ENCODE measurements at regions not wholly inside any gene's neighbourhood (a gene's known extent, or its start where the extent isn't known, plus 50 kb on each side); places are given as distances from the start of the nearest gene placed in this dataset.
"Not testable (repeated sequence)": the region's sequence is repeated elsewhere in the genome, so short reads cannot be mapped to it uniquely, and the experiment has no call there.

DNA sequence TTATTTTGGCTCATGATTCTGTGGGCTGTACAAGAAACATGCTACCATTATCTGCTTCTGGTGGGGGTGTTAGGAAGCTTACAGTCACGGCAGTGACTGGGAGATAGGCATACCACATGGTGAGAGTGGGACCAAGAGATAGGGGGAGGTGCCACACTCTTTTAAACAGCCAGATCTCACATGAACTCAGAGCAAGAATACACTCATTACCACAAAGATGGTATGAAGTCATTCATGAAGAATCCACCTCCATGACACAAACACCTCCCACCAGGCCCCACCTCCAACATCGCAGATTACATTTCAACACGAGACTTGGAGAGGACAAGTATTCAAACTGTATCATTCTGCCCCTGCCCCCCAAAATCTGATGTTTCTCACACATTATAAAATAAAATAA is 2396.7 kb downstream of the PCDH7 start:
- ChIA-PET CTCF (no interaction called here), POLR2A (no interaction called here)
- DNase-seq, result no peak
- Histone ChIP-seq H3K36me3 (ENCODE audit: control insufficient read depth in 4 of 4, insufficient read depth in 4 of 4, low read length in 3 of 4) (no peaks in the 10 kb centered on the region), H3K27ac (ENCODE audit: insufficient read depth in 1 of 2, low read depth in 1 of 2, low read length in 2 of 2, poor library complexity in 1 of 2, severe bottlenecking in 2 of 2) (no peak overlapping the region), H3K4me1 (ENCODE audit: control extremely low read depth in 1 of 4, control insufficient read depth in 4 of 4, insufficient read depth in 4 of 4, low read length in 3 of 4) (no peaks in the 10 kb centered on the region), H3K4me3 (ENCODE audit: control insufficient read depth in 1 of 7, extremely low read depth in 1 of 7, insufficient read depth in 4 of 7, low read depth in 2 of 7, low read length in 6 of 7) (no peak overlapping the region), H3K27me3 (replicated peaks in 2 of 5; ENCODE audit: control insufficient read depth in 4 of 5, insufficient read depth in 5 of 5, low read length in 4 of 5) (no peaks in the 10 kb centered on the region), H3K9me3 (ENCODE audit: control extremely low read depth in 1 of 5, control insufficient read depth in 4 of 5, insufficient read depth in 2 of 5, low read depth in 1 of 5, low read length in 4 of 5) (no peaks in the 10 kb centered on the region)
- no CpG with 5 or more reads among the region's 3 CpGs for WGBS (ENCODE audit: insufficient coverage)

DNA sequence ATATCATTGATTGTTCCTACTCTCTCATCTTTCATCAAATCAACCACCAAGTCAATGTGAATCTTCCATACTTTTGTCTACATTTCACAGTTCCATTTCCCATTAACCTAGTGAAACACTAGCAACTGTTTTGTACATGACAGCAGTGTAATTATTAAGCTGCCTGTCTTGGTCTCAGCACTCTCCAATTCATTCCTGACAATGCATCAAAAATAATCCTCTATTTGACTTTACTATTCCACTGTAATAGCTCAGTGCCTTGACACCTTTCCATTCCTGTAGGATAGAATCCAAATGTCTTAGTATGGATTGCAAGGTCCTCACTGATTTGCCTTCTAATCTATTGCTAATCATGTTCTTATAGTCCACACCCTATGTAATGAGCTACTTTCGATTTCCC is 2405.8 kb downstream of the PCDH7 start:
- no peaks in the 10 kb centered on the region for H3K27me3 ChIP-seq (replicated peaks in 2 of 5; ENCODE audit: control insufficient read depth in 4 of 5, insufficient read depth in 5 of 5, low read length in 4 of 5)
- ChIA-PET CTCF (no interaction called here), POLR2A (no interaction called here)
- H3K27ac ChIP-seq (ENCODE audit: insufficient read depth in 1 of 2, low read depth in 1 of 2, low read length in 2 of 2, poor library complexity in 1 of 2, severe bottlenecking in 2 of 2), result no peak overlapping the region
- WGBS (ENCODE audit: insufficient coverage), result 100% methylated on average over 1 of the region's 1 CpG
- no peaks in the 10 kb centered on the region for H3K4me1 ChIP-seq (ENCODE audit: control extremely low read depth in 1 of 4, control insufficient read depth in 4 of 4, insufficient read depth in 4 of 4, low read length in 3 of 4)
- H3K9me3 ChIP-seq (ENCODE audit: control extremely low read depth in 1 of 5, control insufficient read depth in 4 of 5, insufficient read depth in 2 of 5, low read depth in 1 of 5, low read length in 4 of 5), result no peaks in the 10 kb centered on the region
- no peaks in the 10 kb centered on the region for H3K36me3 ChIP-seq (ENCODE audit: control insufficient read depth in 4 of 4, insufficient read depth in 4 of 4, low read length in 3 of 4)
- no peak overlapping the region for H3K4me3 ChIP-seq (ENCODE audit: control insufficient read depth in 1 of 7, extremely low read depth in 1 of 7, insufficient read depth in 4 of 7, low read depth in 2 of 7, low read length in 6 of 7)
- DNase-seq, result no peak

DNA sequence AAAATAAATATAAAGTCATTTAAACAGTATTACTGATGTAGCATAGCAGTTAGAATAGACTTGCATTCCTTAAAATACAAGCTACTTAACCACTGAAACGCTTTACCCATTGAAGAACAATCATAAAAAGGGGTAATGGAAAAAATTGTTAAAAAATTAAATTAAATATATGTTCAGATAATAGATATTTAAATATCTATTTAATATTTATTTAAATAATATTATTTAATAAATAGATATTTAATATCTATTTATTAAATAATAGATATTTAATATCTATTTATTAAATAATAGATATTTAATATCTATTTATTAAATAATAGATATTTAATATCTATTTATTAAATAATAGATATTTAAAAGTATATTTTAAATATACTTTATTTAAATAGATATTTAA is 2410.5 kb downstream of the PCDH7 start:
- H3K36me3 ChIP-seq (ENCODE audit: control insufficient read depth in 4 of 4, insufficient read depth in 4 of 4, low read length in 3 of 4); H3K27ac ChIP-seq (ENCODE audit: insufficient read depth in 1 of 2, low read depth in 1 of 2, low read length in 2 of 2, poor library complexity in 1 of 2, severe bottlenecking in 2 of 2); CTCF ChIA-PET; H3K27me3 ChIP-seq (replicated peaks in 2 of 5; ENCODE audit: control insufficient read depth in 4 of 5, insufficient read depth in 5 of 5, low read length in 4 of 5); H3K4me1 ChIP-seq (ENCODE audit: control extremely low read depth in 1 of 4, control insufficient read depth in 4 of 4, insufficient read depth in 4 of 4, low read length in 3 of 4); H3K9me3 ChIP-seq (ENCODE audit: control extremely low read depth in 1 of 5, control insufficient read depth in 4 of 5, insufficient read depth in 2 of 5, low read depth in 1 of 5, low read length in 4 of 5); H3K4me3 ChIP-seq (ENCODE audit: control insufficient read depth in 1 of 7, extremely low read depth in 1 of 7, insufficient read depth in 4 of 7, low read depth in 2 of 7, low read length in 6 of 7); POLR2A ChIA-PET; DNase-seq: not testable (repeated sequence)
- WGBS (ENCODE audit: insufficient coverage), result no CpG with 5 or more reads among the region's 1 CpG

DNA sequence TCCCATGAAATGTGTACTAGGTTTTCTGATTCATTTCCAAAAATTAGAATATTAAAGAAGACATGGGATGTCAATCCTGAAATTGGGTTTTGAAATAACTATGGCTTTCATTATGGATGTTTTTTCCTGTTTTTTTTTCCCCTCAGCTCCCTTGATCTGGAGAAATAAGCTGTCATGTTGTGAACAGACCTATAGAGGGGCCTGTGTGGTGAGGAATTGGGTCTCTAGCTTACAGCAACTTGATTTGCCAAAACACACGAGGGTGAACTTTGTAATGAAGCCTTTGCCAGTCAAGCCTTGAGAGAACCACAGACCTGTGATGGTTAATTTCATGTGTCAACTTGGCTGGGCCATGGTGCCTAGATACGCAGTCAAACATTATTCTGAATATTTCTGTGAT is 2413.6 kb downstream of the PCDH7 start:
- Histone ChIP-seq H3K27ac (ENCODE audit: insufficient read depth in 1 of 2, low read depth in 1 of 2, low read length in 2 of 2, poor library complexity in 1 of 2, severe bottlenecking in 2 of 2) (no peak overlapping the region), H3K4me1 (ENCODE audit: control extremely low read depth in 1 of 4, control insufficient read depth in 4 of 4, insufficient read depth in 4 of 4, low read length in 3 of 4) (no peaks in the 10 kb centered on the region), H3K27me3 (replicated peaks in 2 of 5; ENCODE audit: control insufficient read depth in 4 of 5, insufficient read depth in 5 of 5, low read length in 4 of 5) (no peaks in the 10 kb centered on the region), H3K4me3 (ENCODE audit: control insufficient read depth in 1 of 7, extremely low read depth in 1 of 7, insufficient read depth in 4 of 7, low read depth in 2 of 7, low read length in 6 of 7) (no peak overlapping the region), H3K9me3 (ENCODE audit: control extremely low read depth in 1 of 5, control insufficient read depth in 4 of 5, insufficient read depth in 2 of 5, low read depth in 1 of 5, low read length in 4 of 5) (no peaks in the 10 kb centered on the region), H3K36me3 (ENCODE audit: control insufficient read depth in 4 of 4, insufficient read depth in 4 of 4, low read length in 3 of 4) (no peaks in the 10 kb centered on the region)
- CTCF ChIA-PET, result no interaction called here
- no CpG with 5 or more reads among the region's 2 CpGs for WGBS (ENCODE audit: insufficient coverage)
- POLR2A ChIA-PET, result no interaction called here
- DNase-seq, result no peak

DNA sequence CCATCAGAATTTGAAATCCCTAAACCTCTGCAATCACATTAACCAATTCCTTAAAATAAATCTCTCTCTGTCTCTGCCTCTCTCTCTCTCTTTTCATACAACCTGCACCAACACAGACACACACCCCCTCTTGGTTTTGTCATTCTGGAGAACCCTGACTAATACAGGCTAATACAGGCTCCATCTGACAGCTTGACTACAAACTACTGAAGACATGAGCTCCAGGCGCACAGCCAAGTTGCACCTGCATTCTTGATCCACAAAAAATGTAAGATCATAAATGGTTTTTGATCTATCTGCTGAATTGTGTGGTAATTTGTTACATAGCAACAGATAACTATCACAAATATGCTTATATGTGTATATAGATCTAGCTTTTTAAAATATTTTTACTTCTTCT is 2414.2 kb downstream of the PCDH7 start:
- Histone ChIP-seq H3K36me3 (ENCODE audit: control insufficient read depth in 4 of 4, insufficient read depth in 4 of 4, low read length in 3 of 4) (no peaks in the 10 kb centered on the region), H3K27ac (ENCODE audit: insufficient read depth in 1 of 2, low read depth in 1 of 2, low read length in 2 of 2, poor library complexity in 1 of 2, severe bottlenecking in 2 of 2) (no peak overlapping the region), H3K9me3 (ENCODE audit: control extremely low read depth in 1 of 5, control insufficient read depth in 4 of 5, insufficient read depth in 2 of 5, low read depth in 1 of 5, low read length in 4 of 5) (no peaks in the 10 kb centered on the region), H3K4me3 (ENCODE audit: control insufficient read depth in 1 of 7, extremely low read depth in 1 of 7, insufficient read depth in 4 of 7, low read depth in 2 of 7, low read length in 6 of 7) (no peak overlapping the region), H3K27me3 (replicated peaks in 2 of 5; ENCODE audit: control insufficient read depth in 4 of 5, insufficient read depth in 5 of 5, low read length in 4 of 5) (no peaks in the 10 kb centered on the region), H3K4me1 (ENCODE audit: control extremely low read depth in 1 of 4, control insufficient read depth in 4 of 4, insufficient read depth in 4 of 4, low read length in 3 of 4) (no peaks in the 10 kb centered on the region)
- no CpG with 5 or more reads among the region's 1 CpG for WGBS (ENCODE audit: insufficient coverage)
- ChIA-PET POLR2A (no interaction called here), CTCF (no interaction called here)
- no peak for DNase-seq

DNA sequence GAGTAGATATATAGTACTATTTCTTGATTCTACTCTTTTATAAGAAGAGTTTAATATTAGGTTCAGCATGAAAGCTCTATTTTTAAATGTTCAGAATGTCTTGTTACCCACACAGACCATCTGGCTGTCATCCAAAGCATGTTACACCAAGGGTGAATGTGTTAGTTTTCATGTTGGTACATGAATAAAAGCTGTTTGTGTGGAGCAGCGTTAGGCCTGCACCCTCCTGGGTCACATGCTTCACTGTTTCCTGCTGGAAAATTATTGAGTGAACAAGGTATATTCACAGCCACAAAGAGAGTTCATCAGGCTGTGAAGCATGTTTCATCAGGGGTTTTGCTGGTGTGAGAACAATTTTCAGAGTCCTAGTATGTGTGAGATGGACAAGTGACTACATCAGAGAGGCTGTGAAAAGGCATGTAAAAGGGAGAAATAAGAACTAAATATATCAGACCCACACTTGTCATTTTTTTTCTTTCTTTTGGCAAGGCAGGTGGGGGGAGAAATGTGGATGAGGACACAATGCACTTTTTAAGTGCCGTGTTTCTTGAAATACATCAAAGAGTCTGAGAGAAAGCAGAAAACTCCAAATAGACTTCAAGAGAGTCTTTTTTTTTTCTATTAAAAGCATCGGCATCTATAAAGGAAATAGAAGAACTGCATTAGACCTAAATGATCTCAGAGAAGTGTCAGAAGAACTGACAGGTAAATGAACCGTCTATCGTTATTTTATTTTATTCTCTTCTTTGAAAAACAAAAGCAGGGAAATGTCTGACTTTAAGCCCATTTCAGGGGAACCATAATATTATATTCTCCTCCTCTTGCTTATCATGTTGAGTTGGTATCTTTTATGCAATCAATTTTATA is 2429.7 kb downstream of the PCDH7 start:
- WGBS (ENCODE audit: insufficient coverage), result 57% methylated on average over 2 of the region's 5 CpGs
- CTCF ChIA-PET, result no interaction called here

DNA sequence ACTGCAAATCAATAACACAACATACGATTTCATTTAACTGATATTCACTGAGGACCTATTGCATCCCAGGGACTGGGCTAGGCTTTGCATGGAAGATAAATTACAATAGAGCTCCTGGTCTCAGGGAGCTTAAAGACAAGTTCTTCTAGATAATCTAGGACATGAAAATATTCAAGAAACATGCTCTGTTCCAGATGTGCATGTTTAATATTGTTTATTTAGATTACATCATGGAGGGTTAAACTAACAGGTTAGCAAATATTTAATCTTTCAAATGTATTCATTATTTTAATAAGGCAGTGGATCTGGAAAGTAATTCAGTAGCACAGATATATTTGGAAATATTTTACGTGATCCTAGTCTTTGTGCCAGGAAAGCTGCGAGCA is 2430.3 kb downstream of the PCDH7 start:
- no peaks in the 10 kb centered on the region for H3K36me3 ChIP-seq (ENCODE audit: control insufficient read depth in 4 of 4, insufficient read depth in 4 of 4, low read length in 3 of 4)
- no peak for DNase-seq
- H3K27me3 ChIP-seq (replicated peaks in 2 of 5; ENCODE audit: control insufficient read depth in 4 of 5, insufficient read depth in 5 of 5, low read length in 4 of 5), result no peaks in the 10 kb centered on the region
- H3K4me3 ChIP-seq (ENCODE audit: control insufficient read depth in 1 of 7, extremely low read depth in 1 of 7, insufficient read depth in 4 of 7, low read depth in 2 of 7, low read length in 6 of 7), result no peak overlapping the region
- no peak overlapping the region for H3K27ac ChIP-seq (ENCODE audit: insufficient read depth in 1 of 2, low read depth in 1 of 2, low read length in 2 of 2, poor library complexity in 1 of 2, severe bottlenecking in 2 of 2)
- no peaks in the 10 kb centered on the region for H3K4me1 ChIP-seq (ENCODE audit: control extremely low read depth in 1 of 4, control insufficient read depth in 4 of 4, insufficient read depth in 4 of 4, low read length in 3 of 4)
- POLR2A ChIA-PET, result no interaction called here
- H3K9me3 ChIP-seq (ENCODE audit: control extremely low read depth in 1 of 5, control insufficient read depth in 4 of 5, insufficient read depth in 2 of 5, low read depth in 1 of 5, low read length in 4 of 5), result no peaks in the 10 kb centered on the region
- CTCF ChIA-PET, result no interaction called here
- WGBS (ENCODE audit: insufficient coverage), result 78% methylated on average over 2 of the region's 3 CpGs

More for the DNA sequence above, 2429.7 kb downstream of the PCDH7 start:
- Histone ChIP-seq H3K36me3 (ENCODE audit: control insufficient read depth in 4 of 4, insufficient read depth in 4 of 4, low read length in 3 of 4) (no peaks in the 10 kb centered on the region), H3K4me3 (ENCODE audit: control insufficient read depth in 1 of 7, extremely low read depth in 1 of 7, insufficient read depth in 4 of 7, low read depth in 2 of 7, low read length in 6 of 7) (no peak overlapping the region), H3K27me3 (replicated peaks in 2 of 5; ENCODE audit: control insufficient read depth in 4 of 5, insufficient read depth in 5 of 5, low read length in 4 of 5) (no peaks in the 10 kb centered on the region), H3K27ac (ENCODE audit: insufficient read depth in 1 of 2, low read depth in 1 of 2, low read length in 2 of 2, poor library complexity in 1 of 2, severe bottlenecking in 2 of 2) (no peak overlapping the region), H3K4me1 (ENCODE audit: control extremely low read depth in 1 of 4, control insufficient read depth in 4 of 4, insufficient read depth in 4 of 4, low read length in 3 of 4) (no peaks in the 10 kb centered on the region), H3K9me3 (ENCODE audit: control extremely low read depth in 1 of 5, control insufficient read depth in 4 of 5, insufficient read depth in 2 of 5, low read depth in 1 of 5, low read length in 4 of 5) (no peaks in the 10 kb centered on the region)
- POLR2A ChIA-PET, result no interaction called here
- DNase-seq, result no peak

All from common myeloid progenitor, CD34-positive (primary cell).